NCI-H1105 treated with DMSO at 0.1 percent for 48 hours (cell line): ENCODE measurements at regions not wholly inside any gene's neighbourhood (a gene's known extent, or its start where the extent isn't known, plus 50 kb on each side); places are given as distances from the start of the nearest gene placed in this dataset.
"Not testable (repeated sequence)": the region's sequence is repeated elsewhere in the genome, so short reads cannot be mapped to it uniquely, and the experiment has no call there.

ENCODE experiments used
- DNase-seq: peaks from one replicate; lab custom pipeline; 2025; lab: John Stamatoyannopoulos, UW

- DNase-seq = no peak
Observed at GRCh38 chr13:91025442-91025841, 322.0 kb upstream of the MIR17HG start.

DNA sequence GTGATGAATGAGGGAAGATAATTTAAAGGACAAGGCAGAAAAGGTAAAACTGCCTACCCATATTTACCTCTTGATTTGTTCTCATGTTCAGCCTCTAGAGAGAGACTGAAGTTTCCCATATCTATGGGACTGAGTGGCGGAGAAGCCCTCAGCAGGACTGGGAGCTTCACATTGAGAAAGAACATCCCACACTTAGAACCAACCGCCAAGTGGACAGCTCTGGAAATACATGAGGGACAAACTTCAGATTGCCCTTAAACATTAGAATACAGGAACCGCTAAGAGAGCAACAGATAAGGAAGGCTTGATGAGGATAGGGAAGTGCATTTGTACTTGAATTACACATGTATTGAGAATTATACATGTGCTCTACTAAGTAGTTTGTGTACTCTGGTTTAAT lies 316.0 kb upstream of the MIR17HG start:
- DNase-seq = no peak

GRCh38 chr13:91032104-91032503 lies 315.4 kb upstream of the MIR17HG start:
- no peak for DNase-seq

GRCh38 chr13:91036886-91037285 lies 310.6 kb upstream of the MIR17HG start:
- no peak for DNase-seq

GRCh38 chr13:91042870-91043269 lies 304.6 kb upstream of the MIR17HG start:
- DNase-seq = no peak

- peak; percentile 3 for DNase-seq
Observed at GRCh38 chr13:91045351-91046034, 302.0 kb upstream of the MIR17HG start.

DNA sequence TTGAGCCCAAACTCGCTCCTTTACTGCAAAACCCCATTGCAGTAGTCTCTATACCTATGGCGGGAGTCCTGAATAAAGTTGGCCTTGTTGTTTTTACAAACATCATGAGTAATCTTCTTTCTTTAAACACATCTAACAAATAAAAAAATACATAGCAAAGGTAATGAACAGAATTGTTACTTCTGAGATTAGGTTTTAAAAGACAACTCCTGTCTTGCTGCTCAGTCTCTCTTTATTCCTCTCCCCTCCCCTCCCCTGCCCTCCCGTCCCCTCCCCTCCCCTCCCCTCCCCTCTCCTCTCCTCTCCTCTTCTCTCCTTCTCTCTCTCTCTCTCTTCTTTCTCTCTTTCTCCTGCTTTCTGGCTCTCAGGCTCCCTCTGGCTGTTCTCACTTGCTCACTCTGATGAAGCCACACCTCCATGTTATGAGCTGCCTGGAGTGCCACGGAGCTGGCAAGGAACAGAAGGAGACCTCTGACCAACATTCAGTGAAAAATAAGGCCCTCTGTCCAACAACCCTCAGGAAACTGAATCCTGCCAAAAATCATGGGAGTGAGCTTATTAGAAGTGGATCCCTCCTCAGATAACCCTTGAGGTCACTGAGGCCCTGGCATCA lies 300.7 kb upstream of the MIR17HG start:
- DNase-seq = no peak

DNA sequence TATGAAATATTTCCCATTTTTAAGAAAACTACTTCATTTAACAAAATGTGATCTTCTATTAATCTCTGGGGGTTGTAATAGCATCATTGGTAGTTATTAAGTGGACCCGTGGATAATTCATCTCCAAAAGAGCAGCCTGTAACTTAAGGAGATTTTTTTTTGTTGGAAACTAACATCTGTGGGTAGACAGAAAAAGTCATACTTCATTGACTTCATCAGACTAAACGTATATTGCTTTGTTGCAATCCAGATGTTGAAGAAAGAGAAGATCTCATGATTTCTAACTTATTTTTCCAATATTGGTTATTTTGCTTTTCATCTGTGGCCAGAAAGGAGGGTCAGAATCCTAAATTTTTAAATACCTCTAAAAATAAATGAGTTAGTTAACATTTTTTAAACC lies 296.5 kb upstream of the MIR17HG start:
- no peak for DNase-seq

DNA sequence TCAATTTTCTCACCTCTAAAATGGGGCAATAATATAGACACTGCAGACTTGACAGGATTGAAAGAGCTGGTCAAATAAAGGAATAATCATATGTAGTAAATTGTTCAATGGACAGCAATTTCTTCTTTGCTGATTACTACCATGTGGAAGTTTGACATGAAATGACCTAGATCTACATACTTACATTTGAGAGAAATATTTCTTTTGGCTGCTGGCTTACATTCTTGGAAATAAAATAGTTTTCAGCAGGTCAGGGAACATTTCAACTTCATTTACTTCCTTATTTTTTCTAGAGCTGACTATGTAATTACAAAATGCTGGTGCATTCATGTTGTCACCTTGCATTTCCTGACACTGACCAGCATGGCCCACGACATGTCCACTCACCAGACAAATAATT lies 294.6 kb upstream of the MIR17HG start:
- no peak for DNase-seq

DNA sequence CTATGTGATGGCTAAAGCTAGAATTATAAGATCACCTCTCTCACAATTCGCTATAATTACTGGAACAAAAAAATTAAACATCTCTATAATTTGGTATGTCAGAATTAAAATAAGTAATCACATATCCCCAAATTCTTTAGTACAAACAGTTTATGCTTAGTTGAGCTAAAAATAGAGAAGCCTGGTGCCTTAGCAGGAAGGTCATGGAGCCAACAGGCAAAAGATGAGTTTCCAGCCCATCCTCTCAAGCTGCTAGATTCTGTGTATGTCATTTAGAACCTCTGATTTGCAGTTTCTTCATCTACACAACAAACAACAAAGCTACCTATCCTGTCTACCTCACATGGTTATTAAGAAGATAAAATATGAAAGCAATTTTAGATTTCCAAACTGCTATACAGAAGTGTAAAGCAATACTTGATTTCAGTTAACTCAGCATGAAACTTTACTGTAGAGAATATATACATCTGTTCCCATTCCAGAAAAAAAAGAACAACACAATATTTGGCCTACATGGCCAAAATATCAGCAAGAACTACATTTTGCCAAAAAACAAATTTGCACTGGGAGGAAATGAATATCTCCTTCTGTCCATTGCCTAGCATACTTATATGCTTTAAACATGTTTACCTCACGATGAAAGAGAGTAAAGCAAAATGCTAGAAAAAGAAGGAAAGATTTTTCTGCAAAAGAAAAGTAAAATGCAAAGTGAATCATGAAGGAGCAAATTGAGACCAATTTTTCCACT lies 294.0 kb upstream of the MIR17HG start:
- no peak for DNase-seq

- DNase-seq = no peak
Observed at GRCh38 chr13:91054902-91055301, 292.6 kb upstream of the MIR17HG start.

DNA sequence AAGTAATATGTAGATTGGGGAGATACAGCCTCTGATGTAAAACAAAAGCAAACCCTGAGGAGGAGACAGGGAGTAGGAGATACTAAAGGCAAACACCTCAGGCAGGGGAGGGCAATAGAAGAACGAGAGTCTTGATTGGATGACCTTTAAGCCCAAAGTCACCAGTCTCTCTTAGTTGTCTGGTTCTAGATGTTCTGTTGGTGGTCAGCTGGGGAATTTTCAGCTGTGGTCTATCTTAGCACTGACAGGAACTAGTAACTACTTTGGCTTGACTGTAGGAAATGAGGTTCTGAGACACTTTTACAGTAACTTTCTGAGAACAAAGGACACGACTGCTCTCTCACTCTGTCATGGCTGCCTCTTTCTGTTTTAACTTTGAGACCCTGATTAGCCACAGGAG lies 290.7 kb upstream of the MIR17HG start:
- no peak for DNase-seq

GRCh38 chr13:91057507-91057906 lies 290.0 kb upstream of the MIR17HG start:
- not testable (repeated sequence) for DNase-seq

DNA sequence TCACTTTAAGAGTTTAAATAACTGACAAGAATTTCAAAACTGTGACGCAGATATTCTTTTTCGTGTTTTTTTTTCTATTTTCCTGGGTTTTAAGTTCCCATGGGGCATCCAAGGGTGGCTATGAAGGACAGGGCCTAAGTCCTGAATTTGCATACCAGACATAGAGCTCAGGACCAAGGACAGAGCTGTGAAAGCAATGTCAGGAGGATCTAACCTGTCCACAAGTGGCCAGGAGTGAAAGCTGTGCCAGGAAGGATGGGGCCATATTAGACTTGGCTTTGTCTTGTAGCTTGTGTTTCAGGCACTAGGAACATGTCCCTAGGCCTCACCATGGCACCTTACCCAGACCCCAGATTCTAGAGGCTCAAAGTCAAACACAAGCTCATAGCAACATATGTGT lies 289.4 kb upstream of the MIR17HG start:
- no peak for DNase-seq

- DNase-seq = no peak
Observed at GRCh38 chr13:91058919-91059318, 288.6 kb upstream of the MIR17HG start.

DNA sequence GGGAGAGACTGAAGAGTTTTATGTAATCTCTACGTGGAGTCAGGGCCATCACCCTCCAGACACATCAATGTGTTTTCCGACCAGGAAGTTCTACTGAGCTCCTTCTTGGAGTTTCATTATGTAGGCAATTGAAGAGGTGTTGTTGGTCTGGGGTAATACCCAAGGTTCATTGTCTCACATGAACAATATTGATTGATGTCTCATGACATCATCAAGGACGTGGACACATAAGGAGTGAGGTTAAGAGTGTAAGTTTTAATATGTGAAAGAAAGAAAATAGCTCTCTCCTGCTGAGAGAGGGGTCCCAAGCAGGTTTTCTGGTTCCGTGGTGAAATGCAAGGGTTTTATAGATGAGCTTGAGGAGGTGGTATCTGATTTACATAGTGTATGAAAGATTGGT lies 280.7 kb upstream of the MIR17HG start:
- no peak for DNase-seq

DNA sequence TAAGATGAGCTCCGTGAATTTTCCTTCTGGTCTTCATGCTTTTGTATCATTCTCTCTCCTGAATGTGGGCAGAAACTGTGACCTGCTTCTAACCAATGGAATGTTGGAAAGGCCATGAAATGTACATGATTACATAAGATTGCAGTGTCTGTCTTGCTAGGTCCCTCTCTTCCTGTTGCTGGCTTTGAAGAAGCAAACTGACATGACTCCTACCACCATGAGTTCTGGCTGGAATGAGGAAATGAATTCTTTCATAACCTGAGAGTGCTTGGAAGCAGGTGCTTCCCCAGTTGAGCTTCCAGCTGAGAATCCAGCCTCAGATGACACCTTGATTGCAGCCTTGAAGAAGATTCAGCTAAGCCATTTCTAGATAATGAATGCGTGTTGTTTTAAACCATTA lies 275.0 kb upstream of the MIR17HG start:
- no peak for DNase-seq

GRCh38 chr13:91074091-91074490 lies 273.4 kb upstream of the MIR17HG start:
- no peak for DNase-seq

DNA sequence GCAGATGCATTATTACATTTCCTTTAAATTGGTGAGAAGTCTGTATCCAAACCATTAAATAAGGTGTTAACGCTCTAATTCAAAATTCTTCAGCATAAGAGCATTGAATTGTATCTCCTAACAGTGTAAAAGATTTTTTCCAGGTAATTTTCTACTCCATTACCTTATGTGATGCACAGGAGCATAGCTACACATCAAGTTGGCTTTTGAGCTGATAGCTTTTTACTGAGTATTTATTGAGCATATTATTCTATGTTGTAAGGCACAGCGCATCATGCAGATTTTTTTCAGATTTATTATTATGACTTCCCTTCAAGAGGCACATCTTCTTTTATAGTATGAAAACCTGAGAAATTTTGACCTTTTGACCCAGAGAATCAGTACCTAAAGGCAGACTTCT lies 270.7 kb upstream of the MIR17HG start:
- no peak for DNase-seq

DNA sequence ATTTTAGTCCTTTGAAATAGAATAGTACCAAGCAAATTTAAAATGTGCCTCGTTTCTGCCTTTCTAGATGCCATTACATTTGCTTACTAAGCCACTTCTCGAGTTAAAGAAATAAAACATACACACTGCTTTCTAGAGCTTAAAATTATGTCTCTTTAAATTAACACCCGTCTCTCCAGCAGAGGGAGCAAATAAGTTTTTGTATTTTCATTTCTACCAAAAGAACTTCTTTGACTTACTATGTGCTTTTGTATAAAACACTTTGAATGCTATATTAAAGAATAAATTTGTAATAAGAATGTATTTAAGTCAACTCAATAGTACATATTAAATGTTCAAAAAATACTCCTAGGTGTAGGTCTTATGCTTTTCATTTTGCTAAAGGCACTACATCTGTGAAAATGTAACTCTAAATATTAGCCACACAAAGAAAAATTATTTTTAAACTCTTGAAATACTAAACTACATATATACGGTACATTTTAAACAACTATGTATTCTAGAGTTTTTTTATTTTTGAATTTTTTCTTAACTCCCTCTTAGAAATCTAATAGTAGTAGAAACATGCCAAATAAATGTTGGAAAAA lies 269.3 kb upstream of the MIR17HG start:
- DNase-seq = no peak

DNA sequence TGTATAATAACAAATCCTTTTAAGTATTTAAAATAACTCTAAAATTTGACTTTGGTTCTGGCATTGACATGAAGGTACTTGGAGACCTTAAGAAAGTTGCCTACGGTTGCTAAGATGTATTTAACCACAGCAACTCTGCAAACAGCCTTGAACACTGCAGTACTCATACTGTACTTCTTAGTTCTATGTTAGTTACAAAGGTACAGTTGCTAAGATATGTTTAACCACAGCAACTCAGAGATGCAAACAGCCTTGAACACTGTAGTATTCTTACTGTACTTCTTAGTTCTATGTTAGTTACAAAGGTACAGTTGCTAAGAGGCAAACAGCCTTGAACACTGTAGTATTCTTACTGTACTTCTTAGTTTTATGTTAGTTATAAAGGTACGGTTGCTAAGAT lies 268.3 kb upstream of the MIR17HG start:
- no peak for DNase-seq

GRCh38 chr13:91085127-91085526 lies 262.4 kb upstream of the MIR17HG start:
- no peak for DNase-seq
